GM13976 (cell line): ENCODE measurements at regions not wholly inside any gene's neighbourhood (a gene's known extent, or its start where the extent isn't known, plus 50 kb on each side); places are given as distances from the start of the nearest gene placed in this dataset.
"Not testable (repeated sequence)": the region's sequence is repeated elsewhere in the genome, so short reads cannot be mapped to it uniquely, and the experiment has no call there.

ENCODE experiments used
- DNase-seq: peaks from one replicate; pipeline ENCODE4 v3.0.0; 2012; ENCODE audit warnings: low spot score
- CTCF ChIP-seq: IDR thresholded peaks from 2 replicates; pipeline ENCODE4 v1.5.1; 2012; ENCODE audit warnings: borderline replicate concordance, mild to moderate bottlenecking; ENCODE audit not compliant: insufficient read depth; ENCODE audit errors: extremely low read depth, missing control alignments, control extremely low read depth
- in situ Hi-C: fragments of 300-500 bp; cut with MboI; formaldehyde crosslinking; loops from one replicate; pipeline ENCODE4 v1.12.0; 2022; ENCODE audit warnings: low sequenced_read_pairs, mixed read lengths, inconsistent platforms; ENCODE audit not compliant: unreplicated experiment

- no peak for DNase-seq
- TF ChIP-seq CTCF: no peak
- in situ Hi-C loops: no loop called here
Measured at GRCh38 chr10:4281190-4281825, 496.3 kb upstream of the KLF6 start.

- in situ Hi-C loops: no loop called here
- no peak for TF ChIP-seq CTCF
- DNase-seq: no peak
Measured at GRCh38 chr10:4280461-4281189, 495.6 kb upstream of the KLF6 start.

GRCh38 chr10:4279655-4280054 lies 494.6 kb upstream of the KLF6 start:
- DNase-seq: no peak
- TF ChIP-seq CTCF: no peak
- in situ Hi-C loops: no loop called here

GRCh38 chr10:4278186-4278585 lies 493.2 kb upstream of the KLF6 start:
- in situ Hi-C loops: no loop called here
- no peak for TF ChIP-seq CTCF
- DNase-seq: no peak

- in situ Hi-C loops: no loop called here
- DNase-seq: no peak
- TF ChIP-seq CTCF: no peak
Measured at GRCh38 chr10:4276151-4276550, 491.1 kb upstream of the KLF6 start.

GRCh38 chr10:4274671-4275070 lies 489.7 kb upstream of the KLF6 start:
- in situ Hi-C loops, DNase-seq: not testable (repeated sequence)

- in situ Hi-C loops: no loop called here
- DNase-seq: no peak
Measured at GRCh38 chr10:4271193-4271592, 486.2 kb upstream of the KLF6 start.

More at GRCh38 chr10:4271193-4271592, 486.2 kb upstream of the KLF6 start:
- TF ChIP-seq CTCF: no peak
